22Rv1 (cell line): ENCODE measurements at regions not wholly inside any gene's neighbourhood (a gene's known extent, or its start where the extent isn't known, plus 50 kb on each side); places are given as distances from the start of the nearest gene placed in this dataset.

ENCODE experiments used
- CTCF ChIP-seq: fragments of 450-650 bp; IDR thresholded peaks from 2 replicates; pipeline ENCODE4 v1.5.1; 2017; ENCODE audit warnings: mild to moderate bottlenecking
- ZFX ChIP-seq: fragments of 450-650 bp; IDR thresholded peaks from 2 replicates; pipeline ENCODE4 v1.6.1; 2017; ENCODE audit warnings: antibody characterized with exemption, borderline replicate concordance

DNA sequence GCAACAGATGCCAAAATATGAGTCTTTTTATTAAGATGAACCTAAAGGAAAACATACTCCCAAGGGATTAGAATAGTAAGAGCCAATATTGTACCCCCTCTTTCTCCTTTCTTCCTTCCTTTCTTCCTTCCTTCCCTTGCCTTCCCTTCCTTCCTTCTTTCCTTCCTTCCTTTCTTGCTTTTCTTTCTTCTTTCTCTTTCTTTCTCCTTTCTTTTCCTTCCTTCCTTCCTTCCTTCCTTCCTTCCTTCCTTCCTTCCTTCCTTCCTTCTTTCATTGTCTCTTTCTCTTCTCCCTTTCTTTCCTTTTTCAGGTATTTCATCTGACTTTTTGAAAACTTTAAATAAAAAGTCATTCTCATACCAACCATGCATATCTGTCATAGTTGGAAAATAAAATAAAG, 892.5 kb downstream of the LRFN5 start:
- TF ChIP-seq CTCF (no peak), ZFX (no peak)
